Cardiac fibroblast (primary cell): ENCODE measurements at regions not wholly inside any gene's neighbourhood (a gene's known extent, or its start where the extent isn't known, plus 50 kb on each side); places are given as distances from the start of the nearest gene placed in this dataset.

Source experiments
- DNase-seq, 2 donors: peaks; one replicate each; pipeline versions ENCODE4 v3.0.0 to v3.0.0-alpha.2; 2010; ENCODE audit warnings: low read depth in 2 of 2
- H3K4me3 ChIP-seq, 2 donors: replicated peaks in 1 of 2; 1 replicate in 1 of 2; 2 replicates in 1 of 2; pipeline ENCODE4 v1.5.1; 2011; ENCODE audit warnings: low read depth in 2 of 2, low read length in 2 of 2, mild to moderate bottlenecking in 2 of 2, moderate library complexity in 1 of 2
- CTCF ChIP-seq: IDR thresholded peaks from one replicate; pipeline ENCODE4 v1.5.1; 2011; ENCODE audit warnings: low read depth, mild to moderate bottlenecking, low read length, inconsistent platforms

- H3K4me3 ChIP-seq = no peak overlapping the region
- DNase-seq = no peak
- TF ChIP-seq CTCF = no peak
These were observed 1102.6 kb downstream of the ADGRL3 start for GRCh38 chr4:62302710-62303109.

DNA sequence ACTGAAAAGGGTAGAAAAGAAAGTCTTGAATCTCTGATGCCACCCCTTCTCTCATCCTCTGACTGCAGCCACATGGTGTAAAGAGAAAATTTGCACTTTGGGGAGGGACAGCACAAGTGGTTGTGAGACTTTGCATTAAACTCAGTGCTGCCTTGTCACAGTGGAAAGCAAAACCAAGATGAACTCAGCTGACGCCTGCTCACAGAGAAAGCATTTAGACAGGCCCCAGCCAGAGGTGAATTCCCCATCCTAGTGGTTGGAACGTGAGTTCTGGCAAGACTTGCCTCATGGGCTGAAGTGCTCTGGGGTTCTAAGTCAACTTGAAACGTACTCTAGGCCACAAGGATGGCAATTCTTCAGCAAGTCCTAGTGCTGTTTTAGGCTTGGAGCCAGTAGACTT lies 1101.4 kb downstream of the ADGRL3 start:
- DNase-seq = no peak
- TF ChIP-seq CTCF = no peak
- no peak overlapping the region for H3K4me3 ChIP-seq

DNA sequence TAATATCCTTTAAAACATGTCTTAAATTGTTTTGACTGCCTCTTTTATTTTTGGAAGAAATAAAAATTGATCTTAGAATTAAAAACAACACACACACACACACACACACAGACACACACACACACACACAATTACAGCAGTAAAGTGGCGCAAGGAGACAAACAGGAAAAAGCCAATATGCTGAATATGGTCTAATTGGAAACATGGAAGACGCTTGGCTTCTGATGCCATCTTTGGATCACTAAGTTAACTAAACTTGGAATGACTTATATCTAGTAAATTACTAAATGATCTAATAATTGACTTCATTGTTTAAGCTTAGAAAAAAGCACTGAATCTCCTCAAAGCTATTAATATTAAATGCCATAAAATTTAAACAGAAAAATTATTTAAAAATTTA lies 1093.4 kb downstream of the ADGRL3 start:
- DNase-seq = no peak
- no peak for TF ChIP-seq CTCF
- no peak overlapping the region for H3K4me3 ChIP-seq

DNA sequence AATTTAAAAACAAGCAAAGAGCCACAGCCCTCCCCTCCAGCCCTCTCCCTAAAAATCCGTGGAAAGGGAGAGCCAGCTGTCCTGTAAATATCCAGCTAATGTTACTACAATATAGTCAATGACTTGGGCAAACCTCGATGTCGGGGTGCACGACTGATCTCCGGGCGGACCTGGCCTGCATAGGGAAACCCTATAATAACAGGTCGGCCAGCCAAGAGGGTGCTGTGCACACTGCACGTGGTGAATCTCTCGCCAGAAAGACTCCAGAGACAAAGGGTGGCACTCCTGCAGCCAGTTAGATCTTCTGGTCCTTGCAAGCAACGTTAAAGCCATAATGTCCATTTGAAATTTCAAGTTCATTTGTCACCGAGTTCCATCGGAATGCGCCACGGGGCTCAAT lies 1092.8 kb downstream of the ADGRL3 start:
- H3K4me3 ChIP-seq = no peak overlapping the region
- no peak for TF ChIP-seq CTCF
- DNase-seq = no peak

GRCh38 chr4:62288808-62289541 lies 1088.8 kb downstream of the ADGRL3 start:
- no peak for TF ChIP-seq CTCF
- H3K4me3 ChIP-seq = no peak overlapping the region
- no peak for DNase-seq

GRCh38 chr4:62285026-62285425 lies 1084.9 kb downstream of the ADGRL3 start:
- H3K4me3 ChIP-seq = no peak overlapping the region
- TF ChIP-seq CTCF = no peak
- DNase-seq = no peak

- no peak for TF ChIP-seq CTCF
- no peak overlapping the region for H3K4me3 ChIP-seq
- no peak for DNase-seq
These were observed 1079.6 kb downstream of the ADGRL3 start for GRCh38 chr4:62279689-62280088.
